Testis (tissue), 2 donors: ENCODE measurements at regions not wholly inside any gene's neighbourhood (a gene's known extent, or its start where the extent isn't known, plus 50 kb on each side); places are given as distances from the start of the nearest gene placed in this dataset.

Experiments
- CTCF ChIP-seq, 3 experiments: fragments of 450-650 bp in 2 of 3; fragments of 200-600 bp in 1 of 3; sonication (generic) in 1 of 3; IDR thresholded peaks; one replicate each; pipeline ENCODE4 v1.5.1; 2016 to 2019; ENCODE audit warnings: antibody characterized with exemption in 3 of 3, mild to moderate bottlenecking in 2 of 3, moderate library complexity in 1 of 3
- POLR2A ChIP-seq: fragments of 450-650 bp; IDR thresholded peaks from one replicate; pipeline ENCODE4 v1.6.1; 2017; ENCODE audit warnings: antibody characterized with exemption, mild to moderate bottlenecking, moderate library complexity

DNA sequence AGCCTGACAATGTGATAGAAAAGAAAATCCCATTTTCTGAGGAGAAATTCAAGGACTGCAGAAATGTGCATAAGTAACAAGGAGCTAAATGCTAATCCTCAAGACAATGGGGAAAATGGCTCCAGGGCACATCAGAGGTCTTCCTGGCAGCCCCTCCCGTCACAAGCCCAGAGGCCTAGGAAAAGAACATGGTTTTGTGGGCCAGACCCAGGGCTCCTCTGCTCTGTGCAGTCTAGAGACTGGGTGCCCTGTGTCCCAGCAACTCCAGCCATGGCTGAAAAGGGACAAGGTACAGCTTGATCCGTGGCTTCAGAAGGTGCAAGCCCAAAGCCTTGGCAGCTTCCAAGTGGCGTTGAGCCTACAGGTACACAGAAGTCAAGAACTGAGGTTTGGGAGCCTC lies 176.8 kb upstream of the SUCLG2 start:
- TF ChIP-seq CTCF (IDR thresholded peaks at IDR 0.05) (no peak), POLR2A (no peak)
